ENCODE measurements at regions not wholly inside any gene's neighbourhood (a gene's known extent, or its start where the extent isn't known, plus 50 kb on each side); places are given as distances from the start of the nearest gene placed in this dataset.

DNA sequence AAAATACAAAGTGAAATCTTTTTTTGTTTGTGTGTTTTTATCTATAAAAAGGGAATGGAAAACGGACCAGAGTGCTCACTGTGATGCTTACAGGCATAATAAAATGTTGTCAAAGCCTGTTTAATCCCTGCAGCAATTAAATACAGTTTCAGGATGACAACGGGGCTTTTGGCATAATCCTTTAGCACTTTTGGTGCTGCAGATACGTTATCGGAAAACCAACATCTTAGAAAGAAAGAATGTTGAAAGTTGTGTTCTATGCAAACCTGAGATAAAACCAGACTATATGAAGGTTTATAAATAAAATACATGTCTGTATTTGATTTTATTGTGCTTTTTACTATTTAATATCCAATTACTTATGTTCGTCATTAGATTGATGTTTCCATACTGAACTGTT lies 307.4 kb upstream of the DAB2 start:
- H3K27me3 ChIP-seq (ENCODE audit: insufficient read depth, low read length), result no peaks in the 10 kb centered on the region

GRCh38 chr5:39730699-39731098 lies 305.9 kb upstream of the DAB2 start:
- H2AFZ ChIP-seq (ENCODE audit: low read length), result no peak overlapping the region
- H3K4me1 ChIP-seq (ENCODE audit: insufficient read depth, low read length, severe bottlenecking), result no peaks in the 10 kb centered on the region
- TF ChIP-seq, protein P1, sequence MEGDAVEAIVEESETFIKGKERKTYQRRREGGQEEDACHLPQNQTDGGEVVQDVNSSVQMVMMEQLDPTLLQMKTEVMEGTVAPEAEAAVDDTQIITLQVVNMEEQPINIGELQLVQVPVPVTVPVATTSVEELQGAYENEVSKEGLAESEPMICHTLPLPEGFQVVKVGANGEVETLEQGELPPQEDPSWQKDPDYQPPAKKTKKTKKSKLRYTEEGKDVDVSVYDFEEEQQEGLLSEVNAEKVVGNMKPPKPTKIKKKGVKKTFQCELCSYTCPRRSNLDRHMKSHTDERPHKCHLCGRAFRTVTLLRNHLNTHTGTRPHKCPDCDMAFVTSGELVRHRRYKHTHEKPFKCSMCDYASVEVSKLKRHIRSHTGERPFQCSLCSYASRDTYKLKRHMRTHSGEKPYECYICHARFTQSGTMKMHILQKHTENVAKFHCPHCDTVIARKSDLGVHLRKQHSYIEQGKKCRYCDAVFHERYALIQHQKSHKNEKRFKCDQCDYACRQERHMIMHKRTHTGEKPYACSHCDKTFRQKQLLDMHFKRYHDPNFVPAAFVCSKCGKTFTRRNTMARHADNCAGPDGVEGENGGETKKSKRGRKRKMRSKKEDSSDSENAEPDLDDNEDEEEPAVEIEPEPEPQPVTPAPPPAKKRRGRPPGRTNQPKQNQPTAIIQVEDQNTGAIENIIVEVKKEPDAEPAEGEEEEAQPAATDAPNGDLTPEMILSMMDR (IDR thresholded peaks at IDR 0.05; ENCODE audit: low read length), result no peak
- no peak for TF ChIP-seq EZH2 (IDR thresholded peaks at IDR 0.05; ENCODE audit: borderline replicate concordance, low read length)
- H3K4me2 ChIP-seq (ENCODE audit: low read length), result no peak overlapping the region
- no peak overlapping the region for H3K9ac ChIP-seq (ENCODE audit: low read length)
- no peaks in the 10 kb centered on the region for H3K36me3 ChIP-seq (ENCODE audit: insufficient read depth, low read length)
- H3K4me3 ChIP-seq (ENCODE audit: low read depth, low read length, poor library complexity, severe bottlenecking), result no peak overlapping the region
- no peaks in the 10 kb centered on the region for H4K20me1 ChIP-seq (ENCODE audit: insufficient read depth, low read length)
- H3K79me2 ChIP-seq (ENCODE audit: insufficient read depth, low read length), result no peaks in the 10 kb centered on the region
- H3F3A ChIP-seq (ENCODE audit: insufficient read depth, low read length), result no peaks in the 10 kb centered on the region
- no peaks in the 10 kb centered on the region for H3K27me3 ChIP-seq (ENCODE audit: insufficient read depth, low read length)
- H3K9me2 ChIP-seq (ENCODE audit: low read depth, low read length), result no peaks in the 10 kb centered on the region
- H3K27ac ChIP-seq (ENCODE audit: low read depth, low read length, poor library complexity, severe bottlenecking), result no peak overlapping the region
- no peaks in the 10 kb centered on the region for H3K9me3 ChIP-seq (ENCODE audit: low read length)

More for the DNA sequence above, 307.4 kb upstream of the DAB2 start:
- Histone ChIP-seq H3K27ac (ENCODE audit: low read depth, low read length, poor library complexity, severe bottlenecking) (no peak overlapping the region), H3K79me2 (ENCODE audit: insufficient read depth, low read length) (no peaks in the 10 kb centered on the region), H2AFZ (ENCODE audit: low read length) (no peak overlapping the region), H3K9me2 (ENCODE audit: low read depth, low read length) (no peaks in the 10 kb centered on the region), H4K20me1 (ENCODE audit: insufficient read depth, low read length) (no peaks in the 10 kb centered on the region), H3K9ac (ENCODE audit: low read length) (no peak overlapping the region), H3K36me3 (ENCODE audit: insufficient read depth, low read length) (no peaks in the 10 kb centered on the region), H3K4me2 (ENCODE audit: low read length) (no peak overlapping the region), H3K9me3 (ENCODE audit: low read length) (no peaks in the 10 kb centered on the region), H3F3A (ENCODE audit: insufficient read depth, low read length) (no peaks in the 10 kb centered on the region), H3K4me1 (ENCODE audit: insufficient read depth, low read length, severe bottlenecking) (no peaks in the 10 kb centered on the region), H3K4me3 (ENCODE audit: low read depth, low read length, poor library complexity, severe bottlenecking) (no peak overlapping the region)
- no peak for TF ChIP-seq EZH2 (IDR thresholded peaks at IDR 0.05; ENCODE audit: borderline replicate concordance, low read length)
- TF ChIP-seq, protein P1 (IDR thresholded peaks at IDR 0.05; ENCODE audit: low read length), result no peak

GRCh38 chr5:39730006-39730405 lies 305.2 kb upstream of the DAB2 start:
- H3K79me2 ChIP-seq (ENCODE audit: insufficient read depth, low read length), result no peaks in the 10 kb centered on the region
- no peak overlapping the region for H3K27ac ChIP-seq (ENCODE audit: low read depth, low read length, poor library complexity, severe bottlenecking)
- no peaks in the 10 kb centered on the region for H3K9me3 ChIP-seq (ENCODE audit: low read length)
- TF ChIP-seq EZH2 (IDR thresholded peaks at IDR 0.05; ENCODE audit: borderline replicate concordance, low read length), result no peak
- TF ChIP-seq, protein P1 (IDR thresholded peaks at IDR 0.05; ENCODE audit: low read length), result no peak
- no peaks in the 10 kb centered on the region for H3F3A ChIP-seq (ENCODE audit: insufficient read depth, low read length)
- H3K4me2 ChIP-seq (ENCODE audit: low read length), result no peak overlapping the region
- H3K27me3 ChIP-seq (ENCODE audit: insufficient read depth, low read length), result no peaks in the 10 kb centered on the region
- H4K20me1 ChIP-seq (ENCODE audit: insufficient read depth, low read length), result no peaks in the 10 kb centered on the region
- H3K9ac ChIP-seq (ENCODE audit: low read length), result no peak overlapping the region
- H3K4me3 ChIP-seq (ENCODE audit: low read depth, low read length, poor library complexity, severe bottlenecking), result no peak overlapping the region
- no peaks in the 10 kb centered on the region for H3K36me3 ChIP-seq (ENCODE audit: insufficient read depth, low read length)
- H3K4me1 ChIP-seq (ENCODE audit: insufficient read depth, low read length, severe bottlenecking), result no peaks in the 10 kb centered on the region
- no peaks in the 10 kb centered on the region for H3K9me2 ChIP-seq (ENCODE audit: low read depth, low read length)
- no peak overlapping the region for H2AFZ ChIP-seq (ENCODE audit: low read length)
